ENCODE measurements at regions not wholly inside any gene's neighbourhood (a gene's known extent, or its start where the extent isn't known, plus 50 kb on each side); places are given as distances from the start of the nearest gene placed in this dataset.

GRCh38 chr2:129061769-129062121, 743.1 kb upstream of the HS6ST1 start:
- H3K9me3 ChIP-seq (ENCODE audit: low read depth, low read length): no peaks in the 10 kb centered on the region
- no peaks in the 10 kb centered on the region for H3K27me3 ChIP-seq (ENCODE audit: insufficient read depth, low read length)

GRCh38 chr2:129062146-129062912, 743.7 kb upstream of the HS6ST1 start:
- H3K4me3 ChIP-seq (ENCODE audit: low read length): no peak overlapping the region
- no peaks in the 10 kb centered on the region for H3K27me3 ChIP-seq (ENCODE audit: insufficient read depth, low read length)
- H3K9me3 ChIP-seq (ENCODE audit: low read depth, low read length): no peaks in the 10 kb centered on the region
- no peaks in the 10 kb centered on the region for H3K4me1 ChIP-seq (ENCODE audit: insufficient read depth, low read length)

More at GRCh38 chr2:129061769-129062121, 743.1 kb upstream of the HS6ST1 start:
- H3K4me1 ChIP-seq (ENCODE audit: insufficient read depth, low read length): no peaks in the 10 kb centered on the region
- no peak overlapping the region for H3K4me3 ChIP-seq (ENCODE audit: low read length)

DNA sequence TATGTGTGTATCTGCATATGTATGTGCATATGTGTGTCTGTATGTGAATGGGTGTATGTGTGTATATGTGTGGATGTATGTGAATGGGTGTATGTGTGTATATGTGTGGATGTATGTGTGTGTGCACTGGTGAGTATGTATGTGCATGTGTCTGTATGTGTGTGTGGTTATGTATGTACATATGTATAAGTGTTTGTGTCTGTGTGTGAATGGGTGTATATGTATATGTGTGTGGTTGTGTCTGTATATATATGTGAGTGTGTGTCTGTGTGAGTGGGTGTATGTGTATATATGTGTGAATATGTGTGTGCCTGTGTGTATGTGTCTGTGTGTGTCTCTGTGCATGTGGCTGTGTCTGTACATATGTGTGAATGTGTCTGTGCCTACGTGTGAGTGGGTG, 748.4 kb upstream of the HS6ST1 start:
- no peaks in the 10 kb centered on the region for H3K9me3 ChIP-seq (ENCODE audit: low read depth, low read length)

GRCh38 chr2:129067953-129068352, 749.3 kb upstream of the HS6ST1 start:
- no peaks in the 10 kb centered on the region for H3K27me3 ChIP-seq (ENCODE audit: insufficient read depth, low read length)
- no peaks in the 10 kb centered on the region for H3K4me1 ChIP-seq (ENCODE audit: insufficient read depth, low read length)
- H3K9me3 ChIP-seq (ENCODE audit: low read depth, low read length): no peaks in the 10 kb centered on the region
- no peak overlapping the region for H3K4me3 ChIP-seq (ENCODE audit: low read length)

More for the DNA sequence above, 748.4 kb upstream of the HS6ST1 start:
- Histone ChIP-seq H3K4me1 (ENCODE audit: insufficient read depth, low read length) (no peaks in the 10 kb centered on the region), H3K4me3 (ENCODE audit: low read length) (no peak overlapping the region), H3K27me3 (ENCODE audit: insufficient read depth, low read length) (no peaks in the 10 kb centered on the region)

- no peak overlapping the region for H3K4me3 ChIP-seq (ENCODE audit: low read length)
- no peaks in the 10 kb centered on the region for H3K4me1 ChIP-seq (ENCODE audit: insufficient read depth, low read length)
- H3K9me3 ChIP-seq (ENCODE audit: low read depth, low read length): no peaks in the 10 kb centered on the region
- no peaks in the 10 kb centered on the region for H3K27me3 ChIP-seq (ENCODE audit: insufficient read depth, low read length)
Observed at GRCh38 chr2:129068543-129068942, 749.9 kb upstream of the HS6ST1 start.

DNA sequence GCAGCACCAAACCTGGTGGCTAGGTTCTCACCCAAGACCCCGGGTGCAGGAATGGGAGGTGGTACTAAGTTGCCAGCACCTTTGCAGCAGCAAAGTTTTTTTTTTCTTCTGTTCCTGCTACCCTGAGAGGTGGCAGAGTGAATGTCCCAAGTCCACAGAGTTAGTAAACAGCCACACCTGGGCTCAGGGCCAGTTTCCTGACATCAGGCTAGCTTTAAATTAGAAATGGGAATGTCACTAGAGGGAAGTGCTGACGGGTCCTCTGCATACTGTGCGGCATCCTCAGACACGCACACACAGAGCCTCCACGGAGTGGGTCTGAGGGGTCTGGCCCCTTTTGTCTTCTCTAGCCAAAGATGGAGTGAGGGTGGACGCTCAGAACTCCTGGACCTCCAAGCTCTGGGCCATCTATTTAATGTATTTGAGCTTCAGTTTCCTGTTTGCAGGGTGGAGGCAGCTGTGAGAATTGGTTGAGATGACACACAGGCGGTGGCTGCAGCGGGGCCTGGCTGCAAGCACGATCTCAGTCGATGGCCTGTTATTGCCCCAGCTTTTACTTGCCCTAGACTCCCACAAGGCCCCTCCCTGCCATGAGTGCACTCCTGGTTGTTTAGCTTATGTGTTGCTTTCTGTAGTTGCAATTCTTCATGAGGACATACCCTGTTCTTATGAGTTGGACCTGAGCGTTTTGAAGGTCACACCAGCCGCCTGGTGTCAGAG, 751.4 kb upstream of the HS6ST1 start:
- H3K9me3 ChIP-seq (ENCODE audit: low read depth, low read length): no peaks in the 10 kb centered on the region
- no peaks in the 10 kb centered on the region for H3K27me3 ChIP-seq (ENCODE audit: insufficient read depth, low read length)
- no peaks in the 10 kb centered on the region for H3K4me1 ChIP-seq (ENCODE audit: insufficient read depth, low read length)
- no peak overlapping the region for H3K4me3 ChIP-seq (ENCODE audit: low read length)

DNA sequence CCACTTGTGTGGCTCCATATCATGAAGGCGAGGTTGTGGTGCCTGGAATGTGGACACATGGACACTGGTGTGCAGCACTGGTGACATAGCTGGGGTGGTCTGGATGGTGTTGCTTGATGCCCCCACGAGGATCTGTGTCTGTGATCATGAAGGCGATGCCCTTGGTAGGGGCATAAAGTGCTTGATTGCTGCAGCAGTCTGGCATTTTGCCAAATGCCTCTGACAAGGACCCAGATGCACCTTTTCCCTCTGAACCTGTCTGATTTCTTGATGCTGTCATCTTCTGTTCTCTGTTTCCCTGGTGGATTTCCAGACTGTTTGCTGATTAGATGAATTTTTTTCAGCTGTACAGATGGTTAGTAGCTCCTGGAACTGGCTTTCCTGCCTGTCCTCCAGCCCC, 752.0 kb upstream of the HS6ST1 start:
- Histone ChIP-seq H3K4me3 (ENCODE audit: low read length) (no peak overlapping the region), H3K4me1 (ENCODE audit: insufficient read depth, low read length) (no peaks in the 10 kb centered on the region), H3K9me3 (ENCODE audit: low read depth, low read length) (no peaks in the 10 kb centered on the region), H3K27me3 (ENCODE audit: insufficient read depth, low read length) (no peaks in the 10 kb centered on the region)

- no peaks in the 10 kb centered on the region for H3K4me1 ChIP-seq (ENCODE audit: insufficient read depth, low read length)
- no peak overlapping the region for H3K4me3 ChIP-seq (ENCODE audit: low read length)
- H3K9me3 ChIP-seq (ENCODE audit: low read depth, low read length): no peaks in the 10 kb centered on the region
- H3K27me3 ChIP-seq (ENCODE audit: insufficient read depth, low read length): no peaks in the 10 kb centered on the region
Observed at GRCh38 chr2:129071531-129071930, 752.9 kb upstream of the HS6ST1 start.

- H3K4me1 ChIP-seq (ENCODE audit: insufficient read depth, low read length): no peaks in the 10 kb centered on the region
- no peak overlapping the region for H3K4me3 ChIP-seq (ENCODE audit: low read length)
- no peaks in the 10 kb centered on the region for H3K9me3 ChIP-seq (ENCODE audit: low read depth, low read length)
- H3K27me3 ChIP-seq (ENCODE audit: insufficient read depth, low read length): no peaks in the 10 kb centered on the region
Observed at GRCh38 chr2:129074298-129074920, 755.7 kb upstream of the HS6ST1 start.

DNA sequence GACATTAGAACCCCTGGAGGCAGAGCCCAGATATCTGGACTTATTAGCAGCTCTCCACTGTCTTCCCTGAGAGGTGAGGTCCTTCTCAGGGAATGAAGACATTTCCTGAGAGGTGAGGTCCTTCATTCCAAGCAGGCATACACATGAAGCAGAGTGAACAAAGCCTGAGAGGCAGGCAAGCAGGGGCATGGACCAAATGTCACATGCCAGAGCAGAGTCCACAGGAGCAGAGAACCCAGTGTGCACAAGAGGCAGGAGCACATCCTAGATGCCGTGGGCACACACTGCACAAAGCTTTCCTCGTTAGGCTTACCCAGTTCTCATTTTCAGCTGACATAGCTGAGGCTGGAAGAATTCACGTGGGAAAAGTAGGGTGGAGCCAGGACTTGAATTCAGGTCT, 759.9 kb upstream of the HS6ST1 start:
- no peaks in the 10 kb centered on the region for H3K9me3 ChIP-seq (ENCODE audit: low read depth, low read length)
- H3K27me3 ChIP-seq (ENCODE audit: insufficient read depth, low read length): no peaks in the 10 kb centered on the region
- H3K4me1 ChIP-seq (ENCODE audit: insufficient read depth, low read length): no peaks in the 10 kb centered on the region
- H3K4me3 ChIP-seq (ENCODE audit: low read length): no peak overlapping the region

DNA sequence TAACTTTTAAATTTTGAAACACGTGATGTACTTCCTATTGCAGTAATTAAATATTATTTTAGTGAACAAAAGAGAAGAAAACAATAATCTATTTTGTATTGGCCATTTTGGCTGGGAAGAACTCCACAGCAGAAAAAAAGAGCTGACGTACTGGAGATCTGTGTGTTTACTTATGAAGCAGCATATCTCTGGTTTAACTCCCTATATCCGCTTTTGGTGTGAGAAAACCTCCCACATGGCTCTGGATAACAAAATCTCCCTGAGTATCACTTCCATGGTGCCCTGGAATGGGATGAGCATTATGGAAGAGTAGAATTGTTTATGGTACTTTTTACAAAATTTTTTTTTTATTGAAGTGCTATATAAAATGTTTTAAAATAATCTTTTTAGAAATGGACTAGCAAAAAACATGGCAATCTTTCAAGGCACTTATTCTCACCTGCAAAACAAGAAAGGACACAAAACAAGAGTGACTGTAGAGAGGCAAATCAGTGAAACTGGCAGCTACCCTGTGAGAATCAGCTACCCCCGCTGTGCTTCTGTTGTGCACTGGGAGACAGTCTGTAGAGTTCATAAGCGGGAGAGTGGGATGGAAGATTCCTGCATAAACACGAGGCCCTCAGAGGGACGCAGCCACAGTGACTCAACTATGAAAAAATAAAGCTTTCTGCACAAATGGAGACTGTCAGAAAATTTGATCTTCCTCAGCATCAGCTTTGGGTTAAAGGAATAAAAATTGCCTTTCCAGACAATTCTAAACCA, 762.2 kb upstream of the HS6ST1 start:
- Histone ChIP-seq H3K4me3 (ENCODE audit: low read length) (no peak overlapping the region), H3K4me1 (ENCODE audit: insufficient read depth, low read length) (no peaks in the 10 kb centered on the region), H3K27me3 (ENCODE audit: insufficient read depth, low read length) (no peaks in the 10 kb centered on the region), H3K9me3 (ENCODE audit: low read depth, low read length) (no peaks in the 10 kb centered on the region)

DNA sequence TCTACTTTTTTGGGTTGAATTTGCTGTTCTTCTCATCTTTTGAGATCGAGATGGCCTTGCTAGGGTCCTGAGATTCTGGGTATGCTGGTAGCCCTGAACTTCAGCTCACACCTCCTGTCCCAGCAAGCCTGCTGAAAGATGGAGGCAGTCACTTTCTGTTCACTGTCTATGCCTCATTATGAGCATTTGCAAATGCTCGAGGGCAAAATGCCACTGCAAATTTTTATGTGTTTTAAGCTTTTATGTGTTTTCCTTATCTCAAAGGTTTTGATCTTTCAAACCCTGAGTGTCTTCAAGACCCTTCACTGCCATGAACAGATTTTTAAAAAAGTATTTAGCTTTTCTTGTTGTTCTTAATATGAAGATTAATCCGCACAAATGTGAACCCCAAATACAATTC, 766.7 kb upstream of the HS6ST1 start:
- no peaks in the 10 kb centered on the region for H3K27me3 ChIP-seq (ENCODE audit: insufficient read depth, low read length)
- H3K4me1 ChIP-seq (ENCODE audit: insufficient read depth, low read length): no peaks in the 10 kb centered on the region
- H3K4me3 ChIP-seq (ENCODE audit: low read length): no peak overlapping the region
- H3K9me3 ChIP-seq (ENCODE audit: low read depth, low read length): no peaks in the 10 kb centered on the region

GRCh38 chr2:129087133-129087813, 768.6 kb upstream of the HS6ST1 start:
- Histone ChIP-seq H3K27me3 (ENCODE audit: insufficient read depth, low read length) (no peaks in the 10 kb centered on the region), H3K4me3 (ENCODE audit: low read length) (no peak overlapping the region), H3K4me1 (ENCODE audit: insufficient read depth, low read length) (no peaks in the 10 kb centered on the region), H3K9me3 (ENCODE audit: low read depth, low read length) (no peaks in the 10 kb centered on the region)

DNA sequence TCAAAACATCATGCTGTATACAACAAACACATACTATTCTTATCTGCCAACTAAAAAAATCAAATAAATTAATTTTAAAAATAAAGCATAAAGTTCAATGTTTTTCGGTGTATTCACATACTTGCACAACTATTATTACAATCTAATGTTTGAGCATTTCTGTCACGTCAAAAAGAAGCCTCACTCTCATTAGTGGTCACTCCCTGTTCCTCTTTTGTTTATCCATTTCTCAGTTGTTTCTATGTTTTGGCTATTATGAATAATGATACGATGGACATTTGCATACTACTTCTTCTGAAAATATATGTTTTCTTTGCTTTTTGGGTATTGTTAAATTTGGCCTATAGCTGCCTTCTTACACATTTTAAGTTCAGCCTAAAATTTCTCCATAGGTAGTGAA, 773.0 kb upstream of the HS6ST1 start:
- Histone ChIP-seq H3K9me3 (ENCODE audit: low read depth, low read length) (no peaks in the 10 kb centered on the region), H3K4me3 (ENCODE audit: low read length) (no peak overlapping the region), H3K4me1 (ENCODE audit: insufficient read depth, low read length) (no peaks in the 10 kb centered on the region), H3K27me3 (ENCODE audit: insufficient read depth, low read length) (no peaks in the 10 kb centered on the region)

All from mononuclear cell (primary cell).